HL-60 (cell line): ENCODE measurements at regions not wholly inside any gene's neighbourhood (a gene's known extent, or its start where the extent isn't known, plus 50 kb on each side); places are given as distances from the start of the nearest gene placed in this dataset.

Experiments
- POLR2AphosphoS5 ChIP-seq: IDR thresholded peaks from 2 replicates; pipeline ENCODE4 v1.6.1; 2012; ENCODE audit warnings: low read depth
- REST ChIP-seq: IDR thresholded peaks from 2 replicates; pipeline ENCODE4 v1.6.1; 2012; ENCODE audit warnings: low read depth; ENCODE audit not compliant: insufficient replicate concordance
- TF ChIP-seq, protein P1 (sequence below): IDR thresholded peaks from one replicate; pipeline ENCODE4 v1.5.1; 2011; ENCODE audit warnings: low read length, control low read depth, inconsistent platforms; ENCODE audit not compliant: insufficient read depth

GRCh38 chr3:20669675-20670074, 483.7 kb upstream of the SGO1 start:
- TF ChIP-seq REST (no peak), POLR2AphosphoS5 (no peak)
- TF ChIP-seq, protein P1, sequence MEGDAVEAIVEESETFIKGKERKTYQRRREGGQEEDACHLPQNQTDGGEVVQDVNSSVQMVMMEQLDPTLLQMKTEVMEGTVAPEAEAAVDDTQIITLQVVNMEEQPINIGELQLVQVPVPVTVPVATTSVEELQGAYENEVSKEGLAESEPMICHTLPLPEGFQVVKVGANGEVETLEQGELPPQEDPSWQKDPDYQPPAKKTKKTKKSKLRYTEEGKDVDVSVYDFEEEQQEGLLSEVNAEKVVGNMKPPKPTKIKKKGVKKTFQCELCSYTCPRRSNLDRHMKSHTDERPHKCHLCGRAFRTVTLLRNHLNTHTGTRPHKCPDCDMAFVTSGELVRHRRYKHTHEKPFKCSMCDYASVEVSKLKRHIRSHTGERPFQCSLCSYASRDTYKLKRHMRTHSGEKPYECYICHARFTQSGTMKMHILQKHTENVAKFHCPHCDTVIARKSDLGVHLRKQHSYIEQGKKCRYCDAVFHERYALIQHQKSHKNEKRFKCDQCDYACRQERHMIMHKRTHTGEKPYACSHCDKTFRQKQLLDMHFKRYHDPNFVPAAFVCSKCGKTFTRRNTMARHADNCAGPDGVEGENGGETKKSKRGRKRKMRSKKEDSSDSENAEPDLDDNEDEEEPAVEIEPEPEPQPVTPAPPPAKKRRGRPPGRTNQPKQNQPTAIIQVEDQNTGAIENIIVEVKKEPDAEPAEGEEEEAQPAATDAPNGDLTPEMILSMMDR = no peak
